DND-41 (cell line): ENCODE measurements at regions not wholly inside any gene's neighbourhood (a gene's known extent, or its start where the extent isn't known, plus 50 kb on each side); places are given as distances from the start of the nearest gene placed in this dataset.

Experiments used
- EZH2 ChIP-seq: IDR thresholded peaks from 3 replicates; pipeline ENCODE4 v1.6.1; 2012; ENCODE audit warnings: borderline replicate concordance, low read depth, mild to moderate bottlenecking, moderate library complexity, low read length, inconsistent platforms; ENCODE audit not compliant: severe bottlenecking
- TF ChIP-seq, protein P1 (sequence below): IDR thresholded peaks from 2 replicates; pipeline ENCODE4 v1.5.1; 2012; ENCODE audit warnings: borderline replicate concordance, low read length, moderate library complexity, mild to moderate bottlenecking; ENCODE audit not compliant: poor library complexity, severe bottlenecking; ENCODE audit errors: extremely low read depth

DNA sequence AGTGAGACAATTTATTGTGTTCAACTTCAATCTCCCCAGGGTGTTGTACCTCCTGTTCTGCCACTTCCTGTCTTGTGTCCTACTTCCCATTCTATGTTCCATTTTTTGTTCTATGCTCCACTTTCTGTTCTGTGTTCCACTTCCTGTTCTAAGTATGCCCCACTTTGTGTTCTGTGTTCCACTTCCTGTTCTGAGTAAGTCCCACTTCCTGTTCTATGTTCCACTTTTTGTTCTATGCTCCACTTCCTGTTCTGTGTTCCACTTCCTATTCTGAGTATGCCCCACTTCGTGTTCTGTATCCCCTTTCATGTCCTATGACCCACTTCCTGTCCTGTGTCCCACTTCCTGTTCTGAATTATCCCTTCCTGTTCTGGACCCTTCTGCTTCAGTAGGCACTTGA is 732.7 kb downstream of the TBC1D22A start:
- TF ChIP-seq, protein P1, sequence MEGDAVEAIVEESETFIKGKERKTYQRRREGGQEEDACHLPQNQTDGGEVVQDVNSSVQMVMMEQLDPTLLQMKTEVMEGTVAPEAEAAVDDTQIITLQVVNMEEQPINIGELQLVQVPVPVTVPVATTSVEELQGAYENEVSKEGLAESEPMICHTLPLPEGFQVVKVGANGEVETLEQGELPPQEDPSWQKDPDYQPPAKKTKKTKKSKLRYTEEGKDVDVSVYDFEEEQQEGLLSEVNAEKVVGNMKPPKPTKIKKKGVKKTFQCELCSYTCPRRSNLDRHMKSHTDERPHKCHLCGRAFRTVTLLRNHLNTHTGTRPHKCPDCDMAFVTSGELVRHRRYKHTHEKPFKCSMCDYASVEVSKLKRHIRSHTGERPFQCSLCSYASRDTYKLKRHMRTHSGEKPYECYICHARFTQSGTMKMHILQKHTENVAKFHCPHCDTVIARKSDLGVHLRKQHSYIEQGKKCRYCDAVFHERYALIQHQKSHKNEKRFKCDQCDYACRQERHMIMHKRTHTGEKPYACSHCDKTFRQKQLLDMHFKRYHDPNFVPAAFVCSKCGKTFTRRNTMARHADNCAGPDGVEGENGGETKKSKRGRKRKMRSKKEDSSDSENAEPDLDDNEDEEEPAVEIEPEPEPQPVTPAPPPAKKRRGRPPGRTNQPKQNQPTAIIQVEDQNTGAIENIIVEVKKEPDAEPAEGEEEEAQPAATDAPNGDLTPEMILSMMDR, result no peak
- no peak for TF ChIP-seq EZH2
